HG02571 (cell line): ENCODE measurements at regions not wholly inside any gene's neighbourhood (a gene's known extent, or its start where the extent isn't known, plus 50 kb on each side); places are given as distances from the start of the nearest gene placed in this dataset.

Source experiments
- ATAC-seq: cut with Tn5 transposase; IDR thresholded peaks from one replicate; pipeline ENCODE4 v1.9.1; 2021; ENCODE audit warnings: mild to moderate bottlenecking, moderate library complexity; ENCODE audit not compliant: unreplicated experiment

DNA sequence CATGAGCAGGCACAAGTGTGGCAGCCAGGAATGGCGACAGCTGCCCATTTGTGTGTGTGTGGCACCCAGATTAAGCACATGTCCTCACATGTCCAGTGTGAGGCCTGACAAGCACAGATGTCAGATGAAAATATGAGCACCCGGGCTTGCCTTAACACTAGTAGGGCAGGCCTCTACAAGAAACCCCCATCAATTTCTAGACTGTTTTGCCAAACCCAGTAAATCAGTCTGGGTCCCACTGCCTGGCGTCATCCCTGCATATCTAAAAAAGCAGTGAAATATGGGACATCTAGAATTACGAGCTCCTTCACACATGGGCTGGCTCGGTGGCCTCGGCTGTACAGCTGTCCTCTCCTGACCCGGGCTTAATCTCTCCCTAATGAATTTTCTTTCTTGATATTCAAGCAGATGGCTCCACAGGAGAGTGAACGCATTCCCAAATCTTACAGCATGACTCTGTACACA lies 432.7 kb downstream of the FOXO1 start:
- ATAC-seq, result no peak

DNA sequence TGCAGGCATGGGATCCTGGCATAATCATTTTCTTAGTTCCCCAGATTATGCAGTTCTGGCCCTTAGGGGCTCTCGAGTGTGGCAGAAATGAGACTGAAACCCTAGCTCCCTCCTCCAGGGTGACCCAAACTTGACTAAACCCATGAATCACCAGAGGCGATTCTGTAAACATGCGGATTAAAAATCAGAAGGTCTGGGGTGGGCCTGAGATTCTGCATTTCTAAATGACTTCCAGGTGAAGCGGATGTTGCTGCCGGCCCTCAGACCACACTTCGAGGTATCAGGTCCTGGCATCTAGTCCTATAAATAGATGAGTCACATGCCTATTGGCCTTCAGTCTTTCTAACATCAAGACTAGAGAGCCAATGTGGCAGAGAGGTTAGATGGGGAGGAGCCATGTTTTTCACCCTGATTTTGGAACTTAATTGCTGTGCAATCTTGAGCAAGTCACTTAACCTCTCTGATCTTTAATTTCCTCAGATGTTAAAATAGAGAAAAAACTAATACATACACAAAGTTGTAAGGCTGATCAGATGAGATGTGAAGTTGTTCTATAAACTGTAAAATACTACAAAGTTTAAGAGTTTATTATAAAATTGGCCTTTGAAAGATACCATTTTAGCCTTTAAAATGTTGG lies 431.2 kb downstream of the FOXO1 start:
- ATAC-seq, result no peak

DNA sequence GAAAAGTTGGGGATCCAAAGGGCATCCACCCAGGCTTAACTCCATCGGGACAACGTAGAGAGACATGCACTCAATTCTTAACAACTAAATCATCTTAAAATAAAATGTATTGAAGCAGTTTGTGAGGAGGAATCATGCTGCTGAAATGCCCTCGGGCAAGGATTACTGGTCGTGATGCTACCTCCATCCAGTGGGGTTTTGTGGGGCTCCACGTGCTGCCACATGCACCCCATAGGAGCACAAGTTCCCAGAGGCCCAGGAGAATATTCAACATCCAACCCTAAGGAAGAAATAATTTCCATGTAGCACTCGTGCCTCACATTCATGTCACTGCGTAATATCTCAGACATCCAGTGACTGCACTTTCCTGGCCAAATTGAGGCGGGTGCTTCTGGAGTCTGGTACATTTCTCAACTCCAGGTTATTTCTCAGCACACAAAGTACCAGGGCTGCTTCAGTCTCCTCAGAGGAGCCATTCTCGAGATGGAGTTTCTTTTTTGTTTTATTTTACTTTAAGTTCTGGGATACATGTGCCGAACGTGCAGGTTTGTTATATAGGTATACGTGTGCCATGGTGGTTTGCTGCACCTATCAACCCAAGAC lies 429.8 kb downstream of the FOXO1 start:
- ATAC-seq, result no peak

DNA sequence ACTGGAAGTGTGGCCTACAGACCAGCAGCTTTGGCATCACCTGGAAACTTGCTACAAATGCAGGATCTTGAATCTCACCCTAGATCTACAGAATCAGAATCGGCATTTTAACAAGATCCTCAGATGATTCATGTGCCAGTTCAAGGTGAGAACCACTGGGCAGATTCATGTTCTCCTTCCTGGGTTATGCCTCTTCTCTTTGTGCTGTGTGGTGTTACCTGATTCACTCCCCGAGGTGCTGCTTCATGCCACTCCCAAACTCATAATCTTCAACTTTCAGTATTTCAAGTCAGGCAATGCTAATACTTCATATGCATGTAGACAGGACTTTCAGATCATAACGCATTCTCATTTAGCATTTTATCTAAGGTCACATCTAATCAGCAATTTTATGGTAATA lies 427.7 kb downstream of the FOXO1 start:
- no peak for ATAC-seq

DNA sequence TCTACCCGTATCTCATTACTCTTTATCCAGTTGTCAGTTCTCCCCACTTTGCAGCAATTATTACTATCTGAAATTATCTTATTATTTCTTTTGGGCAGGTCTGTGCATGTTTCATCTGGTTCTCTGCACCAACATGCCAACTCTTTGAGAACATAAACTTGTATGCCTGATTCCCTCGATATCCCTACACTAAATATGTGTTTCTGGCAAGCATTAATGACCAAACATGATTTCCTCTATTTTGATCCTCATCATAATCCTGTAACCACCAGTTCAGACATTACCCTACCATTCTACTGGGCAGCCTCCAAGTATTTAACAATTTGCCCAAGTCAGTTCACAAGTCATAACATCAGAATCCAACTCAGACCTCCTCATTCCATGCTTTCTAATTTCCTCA lies 426.1 kb downstream of the FOXO1 start:
- ATAC-seq, result no peak

DNA sequence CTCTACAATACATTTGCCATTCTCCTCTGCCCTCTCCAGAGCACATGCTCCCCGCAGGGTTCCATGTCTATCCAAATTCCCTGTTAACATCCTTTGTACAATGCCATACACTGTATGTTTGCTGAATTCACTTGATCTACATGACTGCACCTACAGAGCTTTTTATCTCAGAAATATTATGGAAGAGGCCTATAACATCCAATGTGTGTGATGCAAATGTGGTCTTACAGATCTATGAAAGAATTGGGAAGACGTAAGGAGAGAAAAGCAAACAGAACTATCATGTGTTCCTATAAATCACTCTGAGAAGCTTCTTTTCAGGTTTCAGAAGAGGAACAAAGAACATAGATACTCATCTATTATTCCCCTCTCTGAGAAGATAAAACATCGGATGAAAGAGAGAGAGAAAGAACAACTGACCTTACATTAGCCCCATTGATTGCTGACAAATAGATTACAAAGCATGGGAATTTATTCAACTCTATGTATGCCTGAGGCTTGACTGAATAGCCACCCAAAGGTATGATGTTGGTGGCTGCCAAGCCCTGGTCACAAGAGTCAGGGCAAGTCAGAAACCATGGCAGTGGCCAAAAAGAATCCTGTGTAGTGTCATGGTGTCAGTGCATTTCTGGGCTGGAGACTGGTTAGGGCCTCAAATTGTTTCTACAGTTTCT lies 425.2 kb downstream of the FOXO1 start:
- ATAC-seq, result no peak

DNA sequence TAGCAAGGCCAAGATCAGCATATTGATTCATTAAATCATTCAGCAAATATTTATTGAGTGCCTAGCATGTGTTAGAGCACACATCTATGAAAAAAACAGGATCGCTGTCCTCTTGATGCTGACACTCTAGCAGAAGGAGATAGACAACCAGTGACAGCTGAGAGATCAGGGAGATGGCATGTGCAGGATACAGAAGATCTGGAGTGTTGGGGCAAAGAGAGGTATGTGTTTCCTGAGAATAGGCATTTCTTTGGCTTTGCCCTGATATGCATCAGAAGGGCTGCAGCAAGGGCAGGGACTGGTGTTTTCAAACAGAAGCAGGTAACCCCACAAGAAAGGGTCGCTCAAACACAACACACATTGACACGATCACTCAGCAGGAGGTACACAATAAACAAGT lies 423.4 kb downstream of the FOXO1 start:
- no peak for ATAC-seq

DNA sequence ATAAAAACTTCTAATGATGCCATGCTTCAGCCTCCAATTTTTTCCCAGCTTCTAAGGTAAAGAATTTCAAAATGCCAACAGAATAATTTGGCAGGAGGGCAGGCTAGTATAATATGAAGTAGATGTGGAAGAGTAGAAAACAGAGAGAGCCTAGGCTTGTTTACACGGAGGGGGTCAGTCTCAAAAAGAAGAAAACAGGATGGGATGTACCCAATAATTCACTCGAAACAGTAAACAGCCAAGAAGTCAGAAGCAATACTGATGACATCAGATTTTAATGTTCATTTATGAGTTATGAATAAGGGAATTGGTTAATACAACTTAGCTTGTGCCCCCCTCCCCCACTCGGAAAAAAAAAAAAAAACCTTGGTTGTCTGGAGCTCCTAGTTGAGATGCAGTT lies 422.5 kb downstream of the FOXO1 start:
- no peak for ATAC-seq

DNA sequence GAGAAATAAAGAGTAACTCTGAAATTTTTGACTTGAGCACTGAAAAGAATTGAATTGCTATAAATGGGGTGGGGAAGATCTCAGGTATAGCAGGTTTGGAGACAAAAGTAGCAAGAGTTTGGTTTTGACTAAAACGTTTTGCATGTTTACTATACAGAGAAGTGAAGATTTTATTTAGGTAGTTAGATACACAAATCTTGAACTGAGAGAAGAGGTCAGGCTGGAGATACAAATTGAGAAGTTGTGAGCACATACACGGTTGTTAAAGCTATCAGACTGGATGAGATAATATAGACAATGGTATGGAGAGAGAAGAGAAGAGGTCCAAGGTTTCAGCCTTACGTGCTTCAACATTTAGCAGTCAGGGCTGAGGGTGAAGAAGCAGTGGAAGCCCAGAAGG lies 420.9 kb downstream of the FOXO1 start:
- ATAC-seq, result no peak

DNA sequence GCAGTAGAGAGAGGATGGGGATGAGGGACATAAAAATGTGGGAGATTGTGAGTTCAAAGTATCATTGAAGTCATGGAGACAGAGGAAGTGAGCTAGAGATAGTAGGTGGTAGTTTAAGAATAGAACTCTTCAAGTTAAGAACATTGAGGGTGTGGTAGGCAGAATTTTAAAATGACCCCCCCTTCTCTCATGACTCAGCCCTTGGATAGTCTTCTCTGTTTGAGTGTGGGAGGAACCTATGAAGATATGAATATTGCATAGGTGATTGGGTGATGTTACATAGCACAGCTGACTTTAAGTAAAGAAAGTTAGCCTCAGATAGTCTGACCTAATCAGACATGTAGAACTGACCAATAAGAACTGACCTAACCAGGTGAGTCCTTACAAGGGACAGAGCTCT lies 418.6 kb downstream of the FOXO1 start:
- no peak for ATAC-seq

DNA sequence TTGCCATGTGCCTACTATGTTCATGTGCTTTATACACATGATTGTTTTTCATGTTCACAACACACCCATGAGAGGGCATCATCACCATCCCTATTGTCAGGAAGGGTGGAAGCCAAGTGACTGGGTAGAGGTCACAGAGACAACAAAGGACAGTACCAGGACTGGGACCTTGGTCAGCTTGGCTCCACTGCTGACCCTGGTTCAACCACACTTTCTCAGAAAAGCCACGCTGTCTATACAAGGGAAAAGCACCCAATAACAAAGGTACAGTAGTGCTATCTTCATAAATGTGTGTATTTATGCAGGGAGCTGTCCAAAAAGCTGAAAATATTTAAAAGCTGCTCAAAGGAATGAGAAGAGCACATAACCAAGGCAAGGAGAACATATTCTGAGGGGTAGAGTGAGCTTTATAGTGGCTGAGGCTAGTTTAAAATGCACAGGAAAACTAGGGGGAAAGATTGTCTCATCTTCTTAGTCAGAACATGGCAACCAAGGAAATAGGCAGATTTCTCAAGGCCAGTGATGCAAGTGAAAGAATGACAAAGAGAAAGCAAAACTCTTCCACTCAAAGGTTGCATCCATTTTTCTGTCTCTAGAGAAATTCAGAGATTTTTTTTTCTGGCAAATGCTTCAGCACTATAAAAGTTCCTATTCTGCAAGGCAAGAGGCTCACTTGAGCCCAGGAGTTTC lies 415.0 kb downstream of the FOXO1 start:
- ATAC-seq, result no peak

DNA sequence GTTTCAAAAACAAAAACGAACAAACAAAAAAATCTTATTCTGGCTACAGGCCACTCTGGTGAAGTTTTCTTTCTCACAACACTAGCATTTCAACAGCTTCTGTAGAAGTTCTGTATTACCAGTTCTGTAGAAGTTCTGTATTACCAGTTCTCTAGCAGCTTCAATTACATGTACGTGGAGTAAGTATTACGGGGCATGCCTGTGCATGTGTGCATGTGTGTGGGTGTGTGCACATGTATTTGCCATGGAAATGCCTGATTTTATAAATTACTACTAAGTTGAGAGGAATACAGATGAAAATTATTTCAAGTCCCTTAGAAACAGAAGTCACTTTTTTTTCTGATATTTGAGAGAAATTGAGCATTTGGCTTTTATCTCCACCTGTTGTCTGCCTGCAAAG lies 414.2 kb downstream of the FOXO1 start:
- no peak for ATAC-seq

DNA sequence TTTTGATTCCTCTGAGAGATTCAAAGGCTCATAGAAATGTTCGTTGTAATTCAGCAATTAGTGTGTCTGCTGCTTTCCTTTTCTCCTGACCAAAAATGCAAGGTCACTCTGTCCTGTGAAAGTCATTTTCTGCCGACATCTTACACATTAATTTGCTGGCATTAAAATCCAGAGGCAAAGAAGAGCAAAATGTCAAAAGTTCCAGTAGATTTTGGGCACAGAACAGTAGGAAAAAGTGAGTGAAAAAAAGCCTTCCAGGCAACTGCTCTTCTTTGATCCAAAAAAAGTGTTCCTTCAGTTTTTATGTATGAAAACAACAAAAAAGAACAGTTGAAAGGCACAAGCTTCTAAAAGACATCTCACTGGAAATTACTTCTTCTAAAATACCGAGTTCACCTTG lies 413.8 kb downstream of the FOXO1 start:
- no peak for ATAC-seq

DNA sequence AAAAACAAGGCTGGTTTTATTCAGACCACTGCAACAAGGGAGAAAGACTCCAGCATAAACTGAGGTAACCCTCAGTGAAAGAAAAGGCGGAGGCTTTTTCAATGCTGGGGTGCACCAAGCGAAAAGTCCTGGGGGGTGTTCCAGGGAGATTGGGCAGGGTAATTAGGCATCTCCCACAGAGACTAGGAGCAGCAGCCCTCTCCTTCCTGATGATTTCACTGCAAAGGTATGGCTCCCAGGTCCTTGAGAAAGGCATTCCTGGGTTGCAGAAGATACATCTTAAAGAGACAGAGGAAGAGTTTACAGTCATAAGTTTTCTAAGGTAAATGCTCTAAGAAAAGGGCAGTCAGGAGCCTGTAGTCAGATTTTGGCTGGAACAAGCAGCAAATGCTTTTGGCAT lies 412.0 kb downstream of the FOXO1 start:
- ATAC-seq, result no peak

DNA sequence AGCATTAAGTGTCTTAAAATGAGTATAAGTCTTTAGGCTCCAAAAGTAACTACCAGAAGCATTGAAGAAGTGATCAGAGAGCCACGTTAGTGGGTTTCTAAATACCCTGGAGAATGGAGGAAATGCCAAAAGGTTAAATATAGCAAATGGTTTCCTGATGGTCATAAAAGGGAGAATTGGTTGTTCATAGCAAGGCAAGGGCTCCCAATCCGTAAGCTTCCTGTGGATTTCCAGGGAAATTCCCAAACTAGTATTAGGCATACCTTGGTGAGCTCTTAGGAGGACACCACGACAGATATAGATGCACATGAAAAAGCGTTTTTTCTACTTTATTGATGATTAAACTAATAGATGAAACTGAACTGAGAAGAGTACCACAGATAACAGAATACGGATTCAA lies 410.9 kb downstream of the FOXO1 start:
- no peak for ATAC-seq

DNA sequence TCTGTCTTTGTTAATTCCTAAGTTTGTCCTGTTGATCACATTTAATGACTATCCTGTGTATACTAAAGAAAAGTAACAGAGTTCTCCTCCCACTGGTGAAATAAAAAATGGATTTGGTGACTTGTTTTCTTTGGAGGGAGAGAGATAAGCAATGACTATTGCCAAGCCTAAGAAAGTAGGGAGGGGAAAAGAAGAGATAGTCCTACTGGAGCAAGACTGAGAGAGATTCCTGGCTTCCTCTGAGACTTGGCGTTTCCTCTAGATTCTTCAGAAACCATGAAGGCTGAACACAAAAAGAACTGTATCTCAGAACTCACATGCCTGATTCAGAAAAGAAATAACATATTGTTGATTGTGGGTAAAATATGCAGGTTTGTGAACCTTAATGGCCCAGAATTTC lies 406.5 kb downstream of the FOXO1 start:
- ATAC-seq, result no peak

DNA sequence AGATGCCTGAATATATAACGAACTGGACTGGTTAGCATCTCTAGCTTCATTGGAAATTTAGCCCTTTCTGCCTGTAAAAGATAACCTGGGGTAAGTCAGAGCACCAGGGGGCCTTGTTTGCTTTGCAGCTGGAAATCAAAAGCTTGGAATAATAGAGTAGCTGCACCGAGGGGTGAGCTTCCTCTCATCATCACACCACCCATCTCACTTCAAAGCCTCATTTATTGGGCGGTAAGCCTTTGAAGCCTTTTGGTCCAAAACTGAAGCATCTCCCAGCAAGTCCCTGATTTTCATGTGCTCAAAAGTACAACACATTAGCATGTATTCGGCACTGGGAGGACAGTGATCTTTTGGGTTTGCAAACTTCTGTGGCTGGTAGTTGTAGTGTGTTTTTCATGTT lies 405.1 kb downstream of the FOXO1 start:
- no peak for ATAC-seq

DNA sequence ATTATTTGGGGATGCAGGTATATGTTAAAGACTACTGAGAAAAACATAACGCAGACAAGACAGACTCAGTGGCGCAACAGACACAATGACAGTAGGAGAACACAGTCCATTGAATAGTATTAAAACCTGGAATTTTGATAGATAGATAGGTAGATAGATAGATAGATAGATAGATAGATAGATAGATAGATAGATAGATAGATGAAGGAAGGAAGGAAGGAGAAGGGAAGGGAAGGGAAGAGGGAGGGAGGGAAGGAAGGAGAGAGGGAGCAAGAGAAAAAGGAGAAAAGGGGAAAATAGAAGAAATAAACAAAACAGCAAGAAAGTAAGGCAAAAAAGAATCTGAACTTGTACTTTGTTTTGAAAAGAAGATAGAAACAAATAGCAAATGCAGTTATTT lies 404.5 kb downstream of the FOXO1 start:
- ATAC-seq, result no peak

DNA sequence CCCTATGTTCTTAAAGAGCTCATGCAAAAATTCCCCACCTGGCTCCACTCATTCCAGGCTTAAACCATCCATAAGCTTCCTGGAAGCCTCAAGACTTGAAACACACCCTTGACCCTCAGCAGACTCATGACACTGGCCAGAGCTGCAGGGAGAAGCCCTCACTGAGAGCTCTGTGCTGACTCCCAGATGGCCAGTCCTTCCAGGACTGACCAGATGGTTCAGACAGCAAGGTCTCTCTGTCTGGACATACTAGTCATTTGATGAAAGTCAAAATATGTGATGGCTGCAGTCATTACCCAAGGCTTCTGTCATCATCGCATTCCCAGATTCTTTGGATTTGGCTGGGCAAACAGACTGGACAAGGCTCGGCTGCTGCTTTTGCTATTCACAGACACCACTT lies 397.4 kb downstream of the FOXO1 start:
- no peak for ATAC-seq

DNA sequence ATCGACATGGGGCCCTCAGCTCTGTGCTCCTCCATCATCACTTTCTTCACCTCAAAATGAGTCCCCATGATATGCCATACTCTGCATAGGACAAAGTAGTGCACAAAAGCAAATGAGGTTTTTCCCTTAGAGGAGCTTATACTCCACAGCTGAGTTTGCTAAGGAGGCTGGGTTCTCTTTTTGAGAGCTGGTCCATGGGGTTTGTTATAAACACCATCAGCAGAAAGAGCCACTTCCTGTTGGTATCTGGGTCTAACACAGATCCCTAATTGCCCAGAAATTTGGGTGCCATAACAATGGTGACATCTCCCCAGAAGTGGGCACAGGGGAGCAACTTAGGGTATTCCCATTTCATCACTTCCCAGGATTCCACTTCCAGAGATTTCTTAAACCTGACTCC lies 395.7 kb downstream of the FOXO1 start:
- no peak for ATAC-seq

DNA sequence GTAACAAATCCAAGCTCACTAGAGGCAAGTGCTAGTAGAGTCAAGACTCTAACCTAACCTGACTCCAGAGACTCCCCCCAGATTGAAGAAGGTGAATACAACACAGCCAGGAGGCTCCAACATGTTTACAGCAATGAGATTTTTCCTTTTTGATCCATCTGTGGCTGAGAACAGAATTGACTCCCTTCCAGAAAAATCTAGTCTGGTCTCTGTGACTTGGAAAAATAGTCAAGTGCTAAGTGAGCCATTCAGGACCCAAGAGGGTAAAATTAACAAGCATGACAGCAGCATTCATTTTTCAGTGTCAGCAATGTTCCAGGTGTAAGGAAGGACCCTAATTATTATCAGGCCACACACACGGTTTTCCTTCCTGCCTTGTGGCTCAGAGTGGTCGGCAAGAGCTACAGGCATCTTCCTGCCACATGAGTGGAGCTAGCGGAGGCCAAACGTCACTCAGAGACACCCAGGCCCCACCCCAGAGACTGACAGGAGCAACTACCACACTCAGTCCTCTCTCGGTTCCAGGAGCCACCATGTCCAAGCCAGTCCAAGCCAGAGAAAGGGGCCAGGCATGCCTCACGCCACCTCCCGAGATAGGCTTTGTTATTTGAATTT lies 395.1 kb downstream of the FOXO1 start:
- ATAC-seq, result no peak
